ENCODE measurements at regions not wholly inside any gene's neighbourhood (a gene's known extent, or its start where the extent isn't known, plus 50 kb on each side); places are given as distances from the start of the nearest gene placed in this dataset.

DNA sequence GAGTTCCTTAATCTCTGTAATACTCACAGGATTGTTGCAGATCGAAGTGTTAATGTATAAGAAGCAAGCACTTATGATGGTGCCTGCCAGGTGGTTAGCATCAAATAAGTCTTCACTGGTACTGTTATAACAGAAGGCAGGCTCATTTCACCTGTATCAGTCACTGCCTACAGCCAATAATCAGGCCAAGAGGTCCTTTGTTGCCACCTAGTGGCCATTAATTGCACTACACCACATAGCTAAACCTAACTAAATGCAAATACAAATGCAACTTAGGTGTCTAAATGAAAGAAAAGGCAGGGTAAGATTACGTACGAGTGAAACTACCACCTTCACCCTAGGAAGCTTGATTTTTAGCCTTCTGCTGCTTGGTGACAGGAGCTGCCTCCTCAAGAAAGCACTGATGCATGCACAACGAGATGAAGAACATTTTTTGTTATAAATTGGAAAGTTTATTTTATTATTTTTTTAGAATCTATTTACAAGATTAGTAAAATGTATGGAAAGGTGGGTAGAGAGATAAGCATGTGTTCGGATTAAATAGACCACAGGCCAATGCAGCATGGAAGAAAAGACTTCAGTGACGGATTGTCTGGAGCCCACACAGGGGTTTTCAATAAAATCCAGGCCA is 334.8 kb upstream of the CAMK1G start:
- TF ChIP-seq ZBTB7A (IDR thresholded peaks at IDR 0.05; ENCODE audit: low read depth) (no peak), TEAD4 (IDR thresholded peaks at IDR 0.05) (no peak), NFIC (IDR thresholded peaks at IDR 0.05) (no peak), YY1 (IDR thresholded peaks at IDR 0.05; ENCODE audit: low read depth) (no peak), EP300 (IDR thresholded peaks at IDR 0.05; ENCODE audit: borderline replicate concordance) (no peak), CREB1 (IDR thresholded peaks at IDR 0.05; ENCODE audit: low read depth) (no peak), TAF1 (IDR thresholded peaks at IDR 0.05; ENCODE audit: low read depth) (no peak), RAD21 (IDR thresholded peaks at IDR 0.05; ENCODE audit: low read depth) (peak; percentile 76), TCF12 (IDR thresholded peaks at IDR 0.05; ENCODE audit: low read depth) (no peak), FOXM1 (IDR thresholded peaks at IDR 0.05; ENCODE audit: borderline replicate concordance, low read depth) (no peak), EGR1 (IDR thresholded peaks at IDR 0.05) (no peak)
- TF ChIP-seq, protein P1, sequence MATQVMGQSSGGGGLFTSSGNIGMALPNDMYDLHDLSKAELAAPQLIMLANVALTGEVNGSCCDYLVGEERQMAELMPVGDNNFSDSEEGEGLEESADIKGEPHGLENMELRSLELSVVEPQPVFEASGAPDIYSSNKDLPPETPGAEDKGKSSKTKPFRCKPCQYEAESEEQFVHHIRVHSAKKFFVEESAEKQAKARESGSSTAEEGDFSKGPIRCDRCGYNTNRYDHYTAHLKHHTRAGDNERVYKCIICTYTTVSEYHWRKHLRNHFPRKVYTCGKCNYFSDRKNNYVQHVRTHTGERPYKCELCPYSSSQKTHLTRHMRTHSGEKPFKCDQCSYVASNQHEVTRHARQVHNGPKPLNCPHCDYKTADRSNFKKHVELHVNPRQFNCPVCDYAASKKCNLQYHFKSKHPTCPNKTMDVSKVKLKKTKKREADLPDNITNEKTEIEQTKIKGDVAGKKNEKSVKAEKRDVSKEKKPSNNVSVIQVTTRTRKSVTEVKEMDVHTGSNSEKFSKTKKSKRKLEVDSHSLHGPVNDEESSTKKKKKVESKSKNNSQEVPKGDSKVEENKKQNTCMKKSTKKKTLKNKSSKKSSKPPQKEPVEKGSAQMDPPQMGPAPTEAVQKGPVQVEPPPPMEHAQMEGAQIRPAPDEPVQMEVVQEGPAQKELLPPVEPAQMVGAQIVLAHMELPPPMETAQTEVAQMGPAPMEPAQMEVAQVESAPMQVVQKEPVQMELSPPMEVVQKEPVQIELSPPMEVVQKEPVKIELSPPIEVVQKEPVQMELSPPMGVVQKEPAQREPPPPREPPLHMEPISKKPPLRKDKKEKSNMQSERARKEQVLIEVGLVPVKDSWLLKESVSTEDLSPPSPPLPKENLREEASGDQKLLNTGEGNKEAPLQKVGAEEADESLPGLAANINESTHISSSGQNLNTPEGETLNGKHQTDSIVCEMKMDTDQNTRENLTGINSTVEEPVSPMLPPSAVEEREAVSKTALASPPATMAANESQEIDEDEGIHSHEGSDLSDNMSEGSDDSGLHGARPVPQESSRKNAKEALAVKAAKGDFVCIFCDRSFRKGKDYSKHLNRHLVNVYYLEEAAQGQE (IDR thresholded peaks at IDR 0.05; ENCODE audit: low read depth): no peak
- TF ChIP-seq, protein P2, sequence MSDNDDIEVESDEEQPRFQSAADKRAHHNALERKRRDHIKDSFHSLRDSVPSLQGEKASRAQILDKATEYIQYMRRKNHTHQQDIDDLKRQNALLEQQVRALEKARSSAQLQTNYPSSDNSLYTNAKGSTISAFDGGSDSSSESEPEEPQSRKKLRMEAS (IDR thresholded peaks at IDR 0.05): no peak
- TF ChIP-seq, protein P3, sequence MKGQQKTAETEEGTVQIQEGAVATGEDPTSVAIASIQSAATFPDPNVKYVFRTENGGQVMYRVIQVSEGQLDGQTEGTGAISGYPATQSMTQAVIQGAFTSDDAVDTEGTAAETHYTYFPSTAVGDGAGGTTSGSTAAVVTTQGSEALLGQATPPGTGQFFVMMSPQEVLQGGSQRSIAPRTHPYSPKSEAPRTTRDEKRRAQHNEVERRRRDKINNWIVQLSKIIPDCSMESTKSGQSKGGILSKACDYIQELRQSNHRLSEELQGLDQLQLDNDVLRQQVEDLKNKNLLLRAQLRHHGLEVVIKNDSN (IDR thresholded peaks at IDR 0.05): no peak

All from Ishikawa (cell line).